Kidney (tissue), 13 donors: ENCODE measurements at regions not wholly inside any gene's neighbourhood (a gene's known extent, or its start where the extent isn't known, plus 50 kb on each side); places are given as distances from the start of the nearest gene placed in this dataset.

Experiments
- DNase-seq, 5 donors: peaks; one replicate each; pipeline ENCODE4 v3.0.0-alpha.2; 2013 to 2020
- FAIRE-seq: peaks from 2 replicates; lab custom pipeline; 2012; peaks lifted over from hg19 to GRCh38; lab: Jason Lieb, UNC
- H3K27ac ChIP-seq, 2 donors: one replicate each; pipeline ENCODE4 v1.7.0; 2013; ENCODE audit warnings: low read depth in 2 of 2, low read length in 2 of 2, inconsistent platforms in 1 of 2
- H3K27me3 ChIP-seq: one replicate; pipeline ENCODE4 v1.7.1; 2013; ENCODE audit warnings: low read length, inconsistent platforms; ENCODE audit not compliant: control insufficient read depth, insufficient read depth
- H3K36me3 ChIP-seq, 3 donors: one replicate each; pipeline versions ENCODE4 v1.7.0 to v1.7.1; 2013; ENCODE audit warnings: low read length in 3 of 3, control low read depth in 1 of 3, inconsistent platforms in 1 of 3; ENCODE audit not compliant: insufficient read depth in 3 of 3, control insufficient read depth in 2 of 3
- H3K4me1 ChIP-seq, 3 donors: one replicate each; pipeline versions ENCODE4 v1.7.0 to v1.7.1; 2013; ENCODE audit warnings: low read length in 3 of 3, inconsistent platforms in 1 of 3, low read depth in 1 of 3; ENCODE audit not compliant: control insufficient read depth in 2 of 3, insufficient read depth in 2 of 3
- H3K4me3 ChIP-seq, 3 donors: one replicate each; pipeline versions ENCODE4 v1.7.0 to v1.8.1; 2013; ENCODE audit warnings: low read length in 3 of 3, control low read depth in 1 of 3, inconsistent platforms in 1 of 3
- H3K9ac ChIP-seq, 3 donors: one replicate each; pipeline versions ENCODE4 v1.7.0 to v1.7.1; 2013; ENCODE audit warnings: low read length in 3 of 3, control low read depth in 1 of 3, inconsistent platforms in 1 of 3
- H3K9me3 ChIP-seq, 3 donors: one replicate each; pipeline versions ENCODE4 v1.7.0 to v1.7.1; 2013; ENCODE audit warnings: low read length in 3 of 3, control low read depth in 1 of 3, inconsistent platforms in 1 of 3; ENCODE audit not compliant: control insufficient read depth in 2 of 3, insufficient read depth in 1 of 3
- intact Hi-C: fragments of 100-400 bp; cut with DNase I; formaldehyde crosslinking; loops from one replicate; pipeline ENCODE4 v1.11.1; 2022
- TF ChIP-seq, protein P1 (sequence below): IDR thresholded peaks from 3 replicates; pipeline ENCODE4 v1.5.1; 2012; ENCODE audit warnings: mild to moderate bottlenecking, moderate library complexity, borderline replicate concordance; ENCODE audit not compliant: insufficient read depth; ENCODE audit errors: extremely low read depth
- donor health status: control.
- donor health status: control.
- donor health status: control.
- donor health status: control.
- donor health status: control.
- donor health status: DM: yes; HTN: yes; CAD: no.
- donor health status: Normal renal cell carcinoma (clear cell type).

DNA sequence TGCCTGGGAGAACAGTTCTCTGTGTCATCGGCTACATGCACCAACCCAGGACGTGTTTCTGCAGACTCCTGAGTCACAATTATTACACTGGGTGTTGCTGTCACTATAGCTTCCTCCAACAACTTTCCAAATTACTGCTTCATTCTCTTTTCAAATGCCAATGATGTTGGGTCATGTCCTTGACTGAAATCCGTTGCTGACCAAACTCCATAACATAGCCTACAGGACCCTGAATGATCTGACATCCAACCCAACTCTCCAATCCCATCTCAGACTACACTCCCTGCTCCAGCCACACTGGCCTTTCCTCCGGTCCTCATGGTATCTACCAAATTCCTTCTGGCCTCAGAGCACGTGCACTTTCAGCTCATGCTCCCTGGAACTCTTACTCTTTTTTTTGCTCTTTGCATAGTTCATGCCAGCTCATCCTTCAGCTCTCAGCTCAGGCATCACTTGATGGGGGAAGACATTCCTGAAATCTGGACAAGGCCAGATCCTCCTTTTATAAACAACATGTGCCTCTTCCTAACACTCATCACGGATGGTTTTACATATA lies 108.8 kb upstream of the PTPRG start:
- intact Hi-C loops: no loop called here
- DNase-seq (no peak), FAIRE-seq (no peak)
- Histone ChIP-seq H3K4me3 (no peak overlapping the region), H3K36me3 (no peaks in the 10 kb centered on the region), H3K9ac (no peak overlapping the region), H3K4me1 (no peaks in the 10 kb centered on the region), H3K27ac (no peak overlapping the region), H3K27me3 (no peaks in the 10 kb centered on the region), H3K9me3 (no peaks in the 10 kb centered on the region)
- TF ChIP-seq, protein P1, sequence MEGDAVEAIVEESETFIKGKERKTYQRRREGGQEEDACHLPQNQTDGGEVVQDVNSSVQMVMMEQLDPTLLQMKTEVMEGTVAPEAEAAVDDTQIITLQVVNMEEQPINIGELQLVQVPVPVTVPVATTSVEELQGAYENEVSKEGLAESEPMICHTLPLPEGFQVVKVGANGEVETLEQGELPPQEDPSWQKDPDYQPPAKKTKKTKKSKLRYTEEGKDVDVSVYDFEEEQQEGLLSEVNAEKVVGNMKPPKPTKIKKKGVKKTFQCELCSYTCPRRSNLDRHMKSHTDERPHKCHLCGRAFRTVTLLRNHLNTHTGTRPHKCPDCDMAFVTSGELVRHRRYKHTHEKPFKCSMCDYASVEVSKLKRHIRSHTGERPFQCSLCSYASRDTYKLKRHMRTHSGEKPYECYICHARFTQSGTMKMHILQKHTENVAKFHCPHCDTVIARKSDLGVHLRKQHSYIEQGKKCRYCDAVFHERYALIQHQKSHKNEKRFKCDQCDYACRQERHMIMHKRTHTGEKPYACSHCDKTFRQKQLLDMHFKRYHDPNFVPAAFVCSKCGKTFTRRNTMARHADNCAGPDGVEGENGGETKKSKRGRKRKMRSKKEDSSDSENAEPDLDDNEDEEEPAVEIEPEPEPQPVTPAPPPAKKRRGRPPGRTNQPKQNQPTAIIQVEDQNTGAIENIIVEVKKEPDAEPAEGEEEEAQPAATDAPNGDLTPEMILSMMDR: no peak

DNA sequence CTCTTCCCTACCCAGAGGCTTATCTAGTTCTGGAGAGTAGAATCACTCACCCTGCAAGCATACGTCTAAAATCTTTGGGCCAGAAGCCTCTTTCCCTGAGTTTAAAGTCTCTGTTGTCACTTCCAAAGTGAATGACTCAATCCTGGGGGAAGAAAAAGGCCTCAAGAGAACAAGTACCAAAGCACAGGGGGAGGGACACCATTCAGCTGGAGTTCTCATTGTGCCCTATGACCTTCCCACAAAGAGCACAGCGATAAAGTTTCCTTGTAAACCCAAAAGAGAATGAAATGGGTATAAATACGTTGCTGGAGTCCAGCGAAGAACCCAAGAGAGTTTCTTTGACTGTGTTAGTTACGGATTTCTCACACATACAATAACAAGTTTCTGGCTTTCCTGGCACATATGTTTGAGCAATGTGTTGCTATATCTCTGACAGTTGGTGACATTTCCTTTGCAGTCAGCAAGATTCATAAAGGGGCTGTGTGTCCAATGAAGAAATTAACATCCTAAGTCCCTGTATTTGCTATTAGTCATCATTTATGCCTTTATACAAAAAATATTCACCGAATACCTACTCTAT lies 107.3 kb upstream of the PTPRG start:
- FAIRE-seq: no peak
- TF ChIP-seq, protein P1: no peak
- Histone ChIP-seq H3K9me3 (no peaks in the 10 kb centered on the region), H3K36me3 (no peaks in the 10 kb centered on the region), H3K4me1 (no peaks in the 10 kb centered on the region), H3K27ac (no peak overlapping the region), H3K9ac (no peak overlapping the region), H3K4me3 (no peak overlapping the region), H3K27me3 (no peaks in the 10 kb centered on the region)
- intact Hi-C loops: no loop called here
- DNase-seq: no peak

GRCh38 chr3:61454801-61455200 lies 106.6 kb upstream of the PTPRG start:
- H3K27ac ChIP-seq: no peak overlapping the region
- no peak for DNase-seq

More at GRCh38 chr3:61454801-61455200, 106.6 kb upstream of the PTPRG start:
- Histone ChIP-seq H3K9ac (no peak overlapping the region), H3K27me3 (no peaks in the 10 kb centered on the region), H3K4me1 (no peaks in the 10 kb centered on the region), H3K4me3 (no peak overlapping the region), H3K9me3 (no peaks in the 10 kb centered on the region), H3K36me3 (no peaks in the 10 kb centered on the region)
- intact Hi-C loops: no loop called here
- TF ChIP-seq, protein P1: no peak
- no peak for FAIRE-seq
